ENCODE measurements at regions not wholly inside any gene's neighbourhood (a gene's known extent, or its start where the extent isn't known, plus 50 kb on each side); places are given as distances from the start of the nearest gene placed in this dataset.
A peak's percentile ranks its signal among the peaks of the same experiment; 100 is the strongest.

- DNase-seq: no peak
These were observed 1235.5 kb upstream of the CITED2 start for GRCh38 chr6:140609956-140610355.

GRCh38 chr6:140609321-140609720, 1234.9 kb upstream of the CITED2 start:
- no peak for DNase-seq

GRCh38 chr6:140604786-140605185, 1230.3 kb upstream of the CITED2 start:
- no peak for DNase-seq

- no peak for DNase-seq
These were observed 1228.2 kb upstream of the CITED2 start for GRCh38 chr6:140602431-140603248.

GRCh38 chr6:140601021-140601808, 1226.8 kb upstream of the CITED2 start:
- no peak for DNase-seq

GRCh38 chr6:140599916-140600315, 1225.5 kb upstream of the CITED2 start:
- DNase-seq: no peak

GRCh38 chr6:140597181-140597580, 1222.7 kb upstream of the CITED2 start:
- DNase-seq: no peak

- DNase-seq: no peak
These were observed 1220.3 kb upstream of the CITED2 start for GRCh38 chr6:140594806-140595128.

GRCh38 chr6:140592877-140593276, 1218.4 kb upstream of the CITED2 start:
- DNase-seq: no peak

GRCh38 chr6:140590641-140591040, 1216.2 kb upstream of the CITED2 start:
- no peak for DNase-seq

- DNase-seq: peak; percentile 54
These were observed 1212.1 kb upstream of the CITED2 start for GRCh38 chr6:140586426-140587061.

GRCh38 chr6:140581601-140582000, 1207.2 kb upstream of the CITED2 start:
- DNase-seq: no peak

- no peak for DNase-seq
These were observed 1205.5 kb upstream of the CITED2 start for GRCh38 chr6:140579918-140580317.

GRCh38 chr6:140576004-140576555, 1201.6 kb upstream of the CITED2 start:
- DNase-seq: no peak

GRCh38 chr6:140572867-140573266, 1198.4 kb upstream of the CITED2 start:
- no peak for DNase-seq

GRCh38 chr6:140572129-140572528, 1197.7 kb upstream of the CITED2 start:
- no peak for DNase-seq

GRCh38 chr6:140571145-140571544, 1196.7 kb upstream of the CITED2 start:
- no peak for DNase-seq

- no peak for DNase-seq
These were observed 1193.0 kb upstream of the CITED2 start for GRCh38 chr6:140567466-140567865.

- no peak for DNase-seq
These were observed 1192.4 kb upstream of the CITED2 start for GRCh38 chr6:140566781-140567277.

- DNase-seq: no peak
These were observed 1189.3 kb upstream of the CITED2 start for GRCh38 chr6:140563728-140564127.

- no peak for DNase-seq
These were observed 1187.3 kb upstream of the CITED2 start for GRCh38 chr6:140561701-140562100.

- DNase-seq: no peak
These were observed 1186.2 kb upstream of the CITED2 start for GRCh38 chr6:140560671-140561070.

GRCh38 chr6:140559458-140559857, 1185.0 kb upstream of the CITED2 start:
- no peak for DNase-seq
